ENCODE measurements at regions not wholly inside any gene's neighbourhood (a gene's known extent, or its start where the extent isn't known, plus 50 kb on each side); places are given as distances from the start of the nearest gene placed in this dataset.

DNA sequence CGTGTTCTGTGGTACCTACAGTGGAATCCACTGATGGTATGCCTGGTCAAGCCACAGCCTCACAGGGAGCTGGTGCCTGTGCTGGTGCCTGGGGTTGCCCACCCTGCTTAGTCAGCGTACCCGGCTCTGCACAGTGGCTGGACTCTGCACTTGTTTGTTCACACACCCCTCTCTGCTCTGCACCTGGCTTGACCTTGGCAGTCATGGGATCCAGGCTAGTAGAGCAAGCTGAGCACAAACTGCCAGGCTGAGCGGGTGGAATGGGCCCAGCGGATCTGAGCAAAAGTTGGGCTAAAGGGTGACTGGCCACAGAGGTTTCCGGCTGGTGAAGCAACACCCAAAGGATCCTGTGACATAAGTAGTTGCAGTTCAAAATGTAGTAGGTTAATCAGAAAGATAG, 163.5 kb downstream of the CDH19 start:
- H3K9me3 ChIP-seq (ENCODE audit: insufficient read depth, low read depth, low read length), result peaks cover 4% of the 10 kb centered on the region
- no peaks in the 10 kb centered on the region for H3K79me1 ChIP-seq (ENCODE audit: low read length)
- H3K18ac ChIP-seq (ENCODE audit: low read length), result no peak overlapping the region
- H3K9ac ChIP-seq (ENCODE audit: low read length), result peak overlapping the region; percentile 21
- H3K36me3 ChIP-seq (ENCODE audit: control insufficient read depth in 1 of 2, insufficient read depth in 2 of 2, low read length in 2 of 2), result no peaks in the 10 kb centered on the region
- H2BK5ac ChIP-seq (ENCODE audit: low read depth, low read length, poor library complexity), result no peak overlapping the region
- H3K23ac ChIP-seq (ENCODE audit: low read length), result no peak overlapping the region
- H2BK12ac ChIP-seq (ENCODE audit: low read length), result no peak overlapping the region
- no peak overlapping the region for H3K4me2 ChIP-seq (ENCODE audit: low read length)
- no peak overlapping the region for H2BK120ac ChIP-seq (ENCODE audit: insufficient read depth, low read length, poor library complexity)
- no peak overlapping the region for H3K27ac ChIP-seq (ENCODE audit: low read depth, low read length)
- H4K8ac ChIP-seq (ENCODE audit: low read depth, low read length), result no peak overlapping the region
- H4K12ac ChIP-seq (ENCODE audit: low read depth, low read length), result no peak overlapping the region
- WGBS (ENCODE audit: extremely low coverage, insufficient coverage, insufficient read length), result no CpG with 5 or more reads among the region's 6 CpGs
- H3K79me2 ChIP-seq (ENCODE audit: control insufficient read depth, insufficient read depth, low read length, poor library complexity), result no peaks in the 10 kb centered on the region
- H3K14ac ChIP-seq (ENCODE audit: low read length), result no peak overlapping the region
- no peaks in the 10 kb centered on the region for H3K27me3 ChIP-seq (ENCODE audit: insufficient read depth, low read length)
- H2AFZ ChIP-seq (ENCODE audit: insufficient read depth, low read length, poor library complexity), result no peak overlapping the region
- no peaks in the 10 kb centered on the region for H3K4me1 ChIP-seq (ENCODE audit: control insufficient read depth in 1 of 2, insufficient read depth in 2 of 2, low read length in 2 of 2)
- no peak overlapping the region for H4K91ac ChIP-seq (ENCODE audit: low read depth, low read length)
- peak overlapping the region; percentile 48 for H3K4me3 ChIP-seq (ENCODE audit: low read depth, low read length)
- no peak for DNase-seq
- H3K4ac ChIP-seq (ENCODE audit: low read depth, low read length), result no peak overlapping the region
- no peak overlapping the region for H2AK5ac ChIP-seq (ENCODE audit: low read length)

DNA sequence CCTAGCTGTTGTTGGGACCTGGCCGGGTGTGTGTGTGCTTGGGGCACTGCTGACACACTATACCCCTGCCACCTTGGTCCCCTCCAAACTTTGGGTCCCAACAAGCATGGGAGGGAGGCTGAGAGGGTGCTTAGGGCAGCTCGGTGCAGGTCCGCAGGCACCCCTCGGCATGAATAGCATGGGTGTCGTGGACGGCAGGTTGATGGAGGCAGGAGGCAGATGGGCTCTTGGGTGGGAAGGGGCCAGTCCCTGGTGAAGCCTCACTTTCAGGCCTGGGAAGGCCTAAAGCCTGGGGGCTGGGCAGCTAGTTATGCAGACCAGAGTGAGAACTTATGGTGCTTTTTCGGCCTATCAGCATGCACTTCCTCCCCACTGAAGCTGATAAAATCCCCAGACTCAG, 164.2 kb downstream of the CDH19 start:
- Histone ChIP-seq H4K8ac (ENCODE audit: low read depth, low read length) (no peak overlapping the region), H3K4me3 (ENCODE audit: low read depth, low read length) (no peak overlapping the region), H4K91ac (ENCODE audit: low read depth, low read length) (no peak overlapping the region), H3K23ac (ENCODE audit: low read length) (no peak overlapping the region), H3K4me1 (ENCODE audit: control insufficient read depth in 1 of 2, insufficient read depth in 2 of 2, low read length in 2 of 2) (no peaks in the 10 kb centered on the region), H3K4me2 (ENCODE audit: low read length) (no peak overlapping the region), H2BK12ac (ENCODE audit: low read length) (no peak overlapping the region), H3K18ac (ENCODE audit: low read length) (no peak overlapping the region), H2AK5ac (ENCODE audit: low read length) (no peak overlapping the region), H3K9me3 (ENCODE audit: insufficient read depth, low read depth, low read length) (peaks cover 4% of the 10 kb centered on the region), H3K79me2 (ENCODE audit: control insufficient read depth, insufficient read depth, low read length, poor library complexity) (no peaks in the 10 kb centered on the region), H3K4ac (ENCODE audit: low read depth, low read length) (no peak overlapping the region), H3K9ac (ENCODE audit: low read length) (no peak overlapping the region), H3K79me1 (ENCODE audit: low read length) (no peaks in the 10 kb centered on the region), H3K27me3 (ENCODE audit: insufficient read depth, low read length) (no peaks in the 10 kb centered on the region), H3K27ac (ENCODE audit: low read depth, low read length) (no peak overlapping the region), H4K12ac (ENCODE audit: low read depth, low read length) (no peak overlapping the region), H3K36me3 (ENCODE audit: control insufficient read depth in 1 of 2, insufficient read depth in 2 of 2, low read length in 2 of 2) (no peaks in the 10 kb centered on the region), H3K14ac (ENCODE audit: low read length) (no peak overlapping the region), H2BK5ac (ENCODE audit: low read depth, low read length, poor library complexity) (no peak overlapping the region), H2BK120ac (ENCODE audit: insufficient read depth, low read length, poor library complexity) (no peak overlapping the region), H2AFZ (ENCODE audit: insufficient read depth, low read length, poor library complexity) (no peak overlapping the region)
- WGBS (ENCODE audit: extremely low coverage, insufficient coverage, insufficient read length), result no CpG with 5 or more reads among the region's 7 CpGs
- DNase-seq, result no peak

DNA sequence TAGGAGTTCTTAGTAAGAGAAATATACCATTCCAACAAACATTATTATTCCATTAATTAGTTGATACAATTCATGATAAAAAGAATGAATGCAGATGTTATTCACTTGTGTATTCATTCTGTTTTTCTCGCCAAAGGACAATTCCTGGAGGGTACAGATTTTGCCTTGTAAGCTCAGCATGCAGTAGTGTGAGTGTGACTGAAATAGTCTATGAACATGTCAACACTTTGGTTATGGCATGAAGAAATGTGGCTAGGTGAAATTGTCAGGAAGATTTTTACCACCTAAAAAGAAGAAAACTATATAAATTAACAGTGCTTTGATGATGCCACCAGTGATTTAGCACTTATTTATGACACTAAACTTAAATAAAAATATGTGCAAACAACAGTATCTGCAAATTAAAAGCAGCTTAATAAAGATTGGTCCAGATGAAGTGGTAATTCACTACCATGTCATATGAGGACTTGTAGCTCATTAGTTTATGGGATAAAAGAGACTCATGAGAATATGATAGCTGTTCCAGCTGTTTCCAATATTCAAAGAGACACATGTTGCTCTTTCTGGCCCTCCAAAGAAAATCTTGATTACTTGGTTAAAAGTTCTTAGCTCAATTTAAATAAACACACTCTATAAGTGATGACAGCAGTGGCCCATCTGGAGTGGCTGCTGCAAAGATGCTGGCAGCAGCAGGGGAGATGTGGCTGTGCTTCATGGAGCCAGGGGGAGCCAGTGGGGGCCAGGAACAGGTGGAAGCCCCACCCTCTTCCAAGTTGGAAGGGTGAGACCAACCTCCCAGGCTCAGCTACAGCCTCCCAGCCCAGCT, 165.0 kb downstream of the CDH19 start:
- Histone ChIP-seq H4K91ac (ENCODE audit: low read depth, low read length) (no peak overlapping the region), H2BK5ac (ENCODE audit: low read depth, low read length, poor library complexity) (no peak overlapping the region), H3K4me2 (ENCODE audit: low read length) (no peak overlapping the region), H3K4me1 (ENCODE audit: control insufficient read depth in 1 of 2, insufficient read depth in 2 of 2, low read length in 2 of 2) (no peaks in the 10 kb centered on the region), H3K36me3 (ENCODE audit: control insufficient read depth in 1 of 2, insufficient read depth in 2 of 2, low read length in 2 of 2) (no peaks in the 10 kb centered on the region), H3K79me2 (ENCODE audit: control insufficient read depth, insufficient read depth, low read length, poor library complexity) (no peaks in the 10 kb centered on the region), H3K9ac (ENCODE audit: low read length) (no peak overlapping the region), H3K14ac (ENCODE audit: low read length) (no peak overlapping the region), H4K8ac (ENCODE audit: low read depth, low read length) (no peak overlapping the region), H3K4me3 (ENCODE audit: low read depth, low read length) (no peak overlapping the region), H3K9me3 (ENCODE audit: insufficient read depth, low read depth, low read length) (peaks cover 4% of the 10 kb centered on the region), H3K27me3 (ENCODE audit: insufficient read depth, low read length) (no peaks in the 10 kb centered on the region), H3K18ac (ENCODE audit: low read length) (no peak overlapping the region), H3K23ac (ENCODE audit: low read length) (no peak overlapping the region), H2AK5ac (ENCODE audit: low read length) (no peak overlapping the region), H3K4ac (ENCODE audit: low read depth, low read length) (no peak overlapping the region), H2BK120ac (ENCODE audit: insufficient read depth, low read length, poor library complexity) (no peak overlapping the region), H2AFZ (ENCODE audit: insufficient read depth, low read length, poor library complexity) (no peak overlapping the region), H4K12ac (ENCODE audit: low read depth, low read length) (no peak overlapping the region), H3K79me1 (ENCODE audit: low read length) (no peaks in the 10 kb centered on the region), H3K27ac (ENCODE audit: low read depth, low read length) (no peak overlapping the region), H2BK12ac (ENCODE audit: low read length) (no peak overlapping the region)
- no CpG with 5 or more reads among the region's 1 CpG for WGBS (ENCODE audit: extremely low coverage, insufficient coverage, insufficient read length)
- DNase-seq, result no peak

DNA sequence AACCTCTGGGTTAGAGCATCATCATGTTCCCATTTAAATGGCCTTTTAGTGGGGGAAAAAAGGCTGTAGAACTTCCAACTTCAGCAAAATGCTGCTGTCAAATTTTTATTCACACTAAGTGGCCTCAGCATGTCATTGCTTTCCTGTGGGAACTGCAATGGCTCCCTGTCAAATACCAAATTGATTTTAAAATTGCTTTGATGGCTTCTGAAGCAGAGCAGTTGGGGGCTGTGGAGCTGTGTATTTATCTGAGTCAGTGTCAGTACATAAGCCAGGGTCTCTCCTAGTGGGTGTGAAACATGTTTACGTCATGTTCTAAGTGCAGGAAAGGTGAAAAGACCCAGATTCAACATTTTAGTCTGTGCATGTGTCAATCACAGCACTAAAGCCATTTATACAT, 171.3 kb downstream of the CDH19 start:
- no CpG with 5 or more reads among the region's 1 CpG for WGBS (ENCODE audit: extremely low coverage, insufficient coverage, insufficient read length)
- H3K9me3 ChIP-seq (ENCODE audit: insufficient read depth, low read depth, low read length), result no peaks in the 10 kb centered on the region
- H3K27ac ChIP-seq (ENCODE audit: low read depth, low read length), result no peak overlapping the region

More for the DNA sequence above, 171.3 kb downstream of the CDH19 start:
- Histone ChIP-seq H4K8ac (ENCODE audit: low read depth, low read length) (no peak overlapping the region), H3K79me2 (ENCODE audit: control insufficient read depth, insufficient read depth, low read length, poor library complexity) (no peaks in the 10 kb centered on the region), H4K91ac (ENCODE audit: low read depth, low read length) (no peak overlapping the region), H3K14ac (ENCODE audit: low read length) (no peak overlapping the region), H3K27me3 (ENCODE audit: insufficient read depth, low read length) (no peaks in the 10 kb centered on the region), H3K4me1 (ENCODE audit: control insufficient read depth in 1 of 2, insufficient read depth in 2 of 2, low read length in 2 of 2) (no peaks in the 10 kb centered on the region), H3K23ac (ENCODE audit: low read length) (no peak overlapping the region), H2AK5ac (ENCODE audit: low read length) (no peak overlapping the region), H3K79me1 (ENCODE audit: low read length) (no peaks in the 10 kb centered on the region), H3K9ac (ENCODE audit: low read length) (no peak overlapping the region), H3K4me2 (ENCODE audit: low read length) (no peak overlapping the region), H4K12ac (ENCODE audit: low read depth, low read length) (no peak overlapping the region), H2AFZ (ENCODE audit: insufficient read depth, low read length, poor library complexity) (no peak overlapping the region), H3K4ac (ENCODE audit: low read depth, low read length) (no peak overlapping the region), H2BK5ac (ENCODE audit: low read depth, low read length, poor library complexity) (no peak overlapping the region), H3K18ac (ENCODE audit: low read length) (no peak overlapping the region), H3K36me3 (ENCODE audit: control insufficient read depth in 1 of 2, insufficient read depth in 2 of 2, low read length in 2 of 2) (no peaks in the 10 kb centered on the region), H2BK12ac (ENCODE audit: low read length) (no peak overlapping the region), H3K4me3 (ENCODE audit: low read depth, low read length) (no peak overlapping the region), H2BK120ac (ENCODE audit: insufficient read depth, low read length, poor library complexity) (no peak overlapping the region)
- DNase-seq, result no peak
